Keratinocyte (primary cell): ENCODE measurements at regions not wholly inside any gene's neighbourhood (a gene's known extent, or its start where the extent isn't known, plus 50 kb on each side); places are given as distances from the start of the nearest gene placed in this dataset.

Experiments used
- EZH2 ChIP-seq: IDR thresholded peaks from one replicate; pipeline ENCODE4 v1.6.1; 2012; ENCODE audit warnings: inconsistent platforms, mild to moderate bottlenecking, low read length, moderate library complexity
- TF ChIP-seq, protein P1 (sequence below), 3 experiments: IDR thresholded peaks in 1 of 3; conservative IDR thresholded peaks in 1 of 3; optimal IDR thresholded peaks in 1 of 3; 2 replicates in 2 of 3; 3 replicates in 1 of 3; pipeline versions ENCODE3 to v1.5.1; 2011; ENCODE audit warnings: low read length in 3 of 3, mild to moderate bottlenecking in 3 of 3, moderate library complexity in 2 of 3, control low read depth in 1 of 3, inconsistent platforms in 1 of 3; ENCODE audit not compliant: insufficient read depth in 2 of 3; ENCODE audit errors: extremely low read depth in 1 of 3

DNA sequence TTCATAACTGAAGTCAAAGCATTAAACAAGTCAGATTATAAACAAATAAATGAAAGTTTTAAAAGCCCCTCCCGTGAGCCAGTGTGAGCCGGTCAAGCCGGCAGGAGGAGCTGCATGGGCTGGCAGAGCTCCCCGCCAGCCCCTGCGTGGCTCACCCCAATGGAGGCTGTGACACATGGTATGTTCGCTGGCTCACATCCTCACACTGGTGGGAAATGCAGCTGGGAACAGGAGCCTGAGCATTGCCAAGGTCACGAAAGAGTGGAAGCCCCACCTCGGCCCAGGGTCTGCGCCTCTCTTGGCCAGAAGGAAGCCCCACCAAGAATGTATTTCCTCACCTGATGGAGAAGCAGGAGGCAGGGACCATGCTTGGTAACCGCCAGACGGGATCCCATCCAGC is 261.7 kb upstream of the TCERG1L start:
- TF ChIP-seq, protein P1, sequence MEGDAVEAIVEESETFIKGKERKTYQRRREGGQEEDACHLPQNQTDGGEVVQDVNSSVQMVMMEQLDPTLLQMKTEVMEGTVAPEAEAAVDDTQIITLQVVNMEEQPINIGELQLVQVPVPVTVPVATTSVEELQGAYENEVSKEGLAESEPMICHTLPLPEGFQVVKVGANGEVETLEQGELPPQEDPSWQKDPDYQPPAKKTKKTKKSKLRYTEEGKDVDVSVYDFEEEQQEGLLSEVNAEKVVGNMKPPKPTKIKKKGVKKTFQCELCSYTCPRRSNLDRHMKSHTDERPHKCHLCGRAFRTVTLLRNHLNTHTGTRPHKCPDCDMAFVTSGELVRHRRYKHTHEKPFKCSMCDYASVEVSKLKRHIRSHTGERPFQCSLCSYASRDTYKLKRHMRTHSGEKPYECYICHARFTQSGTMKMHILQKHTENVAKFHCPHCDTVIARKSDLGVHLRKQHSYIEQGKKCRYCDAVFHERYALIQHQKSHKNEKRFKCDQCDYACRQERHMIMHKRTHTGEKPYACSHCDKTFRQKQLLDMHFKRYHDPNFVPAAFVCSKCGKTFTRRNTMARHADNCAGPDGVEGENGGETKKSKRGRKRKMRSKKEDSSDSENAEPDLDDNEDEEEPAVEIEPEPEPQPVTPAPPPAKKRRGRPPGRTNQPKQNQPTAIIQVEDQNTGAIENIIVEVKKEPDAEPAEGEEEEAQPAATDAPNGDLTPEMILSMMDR (optimal IDR thresholded peaks at IDR 0.05 in 1 of 3, IDR thresholded peaks at IDR 0.05 in 1 of 3, conservative IDR thresholded peaks at IDR 0.05 in 1 of 3; ENCODE audit: extremely low read depth in 1 of 3, insufficient read depth in 2 of 3, low read length in 3 of 3), result no peak
- TF ChIP-seq EZH2, result no peak
